Fibroblast of the aortic adventitia (primary cell): ENCODE measurements at regions not wholly inside any gene's neighbourhood (a gene's known extent, or its start where the extent isn't known, plus 50 kb on each side); places are given as distances from the start of the nearest gene placed in this dataset.

ENCODE experiments used
- DNase-seq: peaks from one replicate; pipeline ENCODE4 v3.0.0-alpha.2; 2010; ENCODE audit warnings: low read depth
- H3K4me3 ChIP-seq: 2 replicates; pipeline ENCODE4 v1.5.1; 2011; ENCODE audit warnings: low read depth, mild to moderate bottlenecking, control low read depth, low read length, moderate library complexity
- TF ChIP-seq, protein P1 (sequence below): IDR thresholded peaks from 2 replicates; pipeline ENCODE4 v1.5.1; 2011; ENCODE audit warnings: mild to moderate bottlenecking, low read length, control low read depth, inconsistent platforms; ENCODE audit not compliant: insufficient read depth

DNA sequence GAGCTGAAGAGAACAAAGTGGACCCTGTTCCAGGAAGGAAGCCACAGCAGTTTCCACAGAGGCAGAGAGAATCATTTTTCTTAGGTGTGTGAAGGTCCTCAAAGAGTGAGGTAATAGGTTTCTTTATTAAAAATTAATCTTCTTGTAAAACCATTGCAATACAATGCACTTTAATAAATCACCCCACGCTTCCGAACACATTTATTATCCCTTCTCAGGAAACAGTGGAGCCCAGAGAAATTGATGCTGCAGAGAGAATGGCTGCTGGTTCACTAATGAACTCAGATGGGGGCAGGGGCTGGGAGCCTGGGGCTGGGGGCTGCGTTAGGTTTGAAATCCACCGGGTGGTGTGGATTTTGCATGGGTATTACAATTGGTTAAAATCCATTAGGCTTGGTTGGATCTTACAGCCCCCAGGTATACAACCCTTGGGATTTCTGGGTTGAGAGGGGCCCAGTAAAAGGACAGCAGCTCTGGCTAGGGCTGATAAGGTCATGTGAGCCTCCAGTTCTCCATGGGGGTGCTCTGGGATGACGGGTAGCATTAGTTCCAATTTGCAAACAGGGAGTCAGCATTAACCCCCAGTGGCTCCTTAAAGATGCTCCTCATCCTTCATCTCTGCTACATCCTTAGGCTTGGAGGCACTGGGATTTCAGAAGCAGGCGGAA, 718.1 kb upstream of the EEF2KMT start:
- TF ChIP-seq, protein P1, sequence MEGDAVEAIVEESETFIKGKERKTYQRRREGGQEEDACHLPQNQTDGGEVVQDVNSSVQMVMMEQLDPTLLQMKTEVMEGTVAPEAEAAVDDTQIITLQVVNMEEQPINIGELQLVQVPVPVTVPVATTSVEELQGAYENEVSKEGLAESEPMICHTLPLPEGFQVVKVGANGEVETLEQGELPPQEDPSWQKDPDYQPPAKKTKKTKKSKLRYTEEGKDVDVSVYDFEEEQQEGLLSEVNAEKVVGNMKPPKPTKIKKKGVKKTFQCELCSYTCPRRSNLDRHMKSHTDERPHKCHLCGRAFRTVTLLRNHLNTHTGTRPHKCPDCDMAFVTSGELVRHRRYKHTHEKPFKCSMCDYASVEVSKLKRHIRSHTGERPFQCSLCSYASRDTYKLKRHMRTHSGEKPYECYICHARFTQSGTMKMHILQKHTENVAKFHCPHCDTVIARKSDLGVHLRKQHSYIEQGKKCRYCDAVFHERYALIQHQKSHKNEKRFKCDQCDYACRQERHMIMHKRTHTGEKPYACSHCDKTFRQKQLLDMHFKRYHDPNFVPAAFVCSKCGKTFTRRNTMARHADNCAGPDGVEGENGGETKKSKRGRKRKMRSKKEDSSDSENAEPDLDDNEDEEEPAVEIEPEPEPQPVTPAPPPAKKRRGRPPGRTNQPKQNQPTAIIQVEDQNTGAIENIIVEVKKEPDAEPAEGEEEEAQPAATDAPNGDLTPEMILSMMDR = no peak
- H3K4me3 ChIP-seq = no peak overlapping the region
- DNase-seq = no peak

- H3K4me3 ChIP-seq = no peak overlapping the region
- no peak for DNase-seq
- TF ChIP-seq, protein P1 = no peak
Measured at GRCh38 chr16:5801396-5801795, 703.8 kb upstream of the EEF2KMT start.

GRCh38 chr16:5793556-5793955, 696.0 kb upstream of the EEF2KMT start:
- no peak for DNase-seq
- TF ChIP-seq, protein P1 = no peak
- H3K4me3 ChIP-seq = no peak overlapping the region

DNA sequence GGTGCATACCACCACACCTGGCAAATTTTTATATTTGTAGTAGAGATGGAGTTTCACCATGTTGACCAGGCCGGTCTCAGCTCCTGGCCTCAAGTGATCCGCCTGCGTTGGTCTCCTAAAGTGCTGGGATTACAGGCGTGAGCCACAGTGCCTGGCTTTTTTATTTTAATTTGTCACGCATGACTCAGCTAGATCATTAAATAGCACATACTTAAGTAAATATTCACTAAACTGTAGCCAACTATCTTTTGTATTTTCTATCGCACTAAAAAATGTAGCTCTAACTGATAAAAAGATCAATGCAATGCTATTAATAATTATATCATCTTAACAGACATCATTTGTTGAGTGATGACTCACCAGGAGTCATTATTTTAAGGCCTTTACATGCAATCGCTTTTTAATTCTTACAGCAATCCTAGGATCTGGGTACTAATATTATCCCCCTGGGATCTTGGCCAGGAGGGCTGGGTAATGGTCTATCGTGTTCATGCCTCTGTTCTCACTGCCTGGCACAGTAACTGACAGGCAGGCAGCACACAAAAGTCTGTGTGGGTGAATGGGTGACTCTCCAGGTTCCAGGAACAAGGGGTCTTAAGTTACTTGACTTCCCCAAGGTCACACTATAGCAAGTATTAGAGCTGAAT, 693.5 kb upstream of the EEF2KMT start:
- DNase-seq = no peak
- H3K4me3 ChIP-seq = no peak overlapping the region
- TF ChIP-seq, protein P1 = no peak

DNA sequence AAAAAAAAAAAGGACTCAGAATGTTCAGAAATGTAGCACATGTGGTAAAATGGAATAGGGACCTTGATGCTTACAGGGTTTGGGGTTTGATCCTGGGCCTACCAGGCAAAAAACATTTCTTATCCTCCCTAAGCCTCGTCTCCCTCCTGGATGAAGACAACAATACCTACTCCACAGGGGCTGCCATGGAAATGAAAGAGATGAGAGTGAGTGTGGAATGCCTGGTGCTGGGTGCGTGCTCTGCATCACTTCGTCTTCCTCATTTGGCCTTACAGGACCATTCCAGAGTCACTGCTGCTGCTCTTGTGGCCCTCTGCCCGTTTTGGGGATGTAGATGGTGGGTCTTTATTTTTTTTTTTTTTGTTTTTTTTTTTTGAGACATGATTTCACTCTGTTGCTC, 692.9 kb upstream of the EEF2KMT start:
- H3K4me3 ChIP-seq = no peak overlapping the region
- no peak for DNase-seq
- TF ChIP-seq, protein P1 = no peak

GRCh38 chr16:5789033-5789432, 691.4 kb upstream of the EEF2KMT start:
- TF ChIP-seq, protein P1 = no peak
- no peak overlapping the region for H3K4me3 ChIP-seq
- DNase-seq = no peak

- TF ChIP-seq, protein P1 = no peak
- no peak for DNase-seq
- H3K4me3 ChIP-seq = no peak overlapping the region
Measured at GRCh38 chr16:5781436-5781835, 683.8 kb upstream of the EEF2KMT start.
